Esophagus squamous epithelium (tissue), 4 donors: ENCODE measurements at regions not wholly inside any gene's neighbourhood (a gene's known extent, or its start where the extent isn't known, plus 50 kb on each side); places are given as distances from the start of the nearest gene placed in this dataset.

Source experiments
- POLR2A ChIP-seq, 4 donors: fragments of 450-650 bp; IDR thresholded peaks; one replicate each; pipeline ENCODE4 v1.6.1; 2017; ENCODE audit warnings: antibody characterized with exemption in 4 of 4, mild to moderate bottlenecking in 4 of 4, moderate library complexity in 3 of 4
- TF ChIP-seq, protein P1 (sequence below), 6 experiments: fragments of 450-650 bp in 4 of 6; fragments of 200-600 bp in 2 of 6; sonication (generic) in 2 of 6; IDR thresholded peaks; one replicate each; pipeline ENCODE4 v1.5.1; 2016 to 2019; ENCODE audit warnings: antibody characterized with exemption in 6 of 6, mild to moderate bottlenecking in 4 of 6, moderate library complexity in 4 of 6

DNA sequence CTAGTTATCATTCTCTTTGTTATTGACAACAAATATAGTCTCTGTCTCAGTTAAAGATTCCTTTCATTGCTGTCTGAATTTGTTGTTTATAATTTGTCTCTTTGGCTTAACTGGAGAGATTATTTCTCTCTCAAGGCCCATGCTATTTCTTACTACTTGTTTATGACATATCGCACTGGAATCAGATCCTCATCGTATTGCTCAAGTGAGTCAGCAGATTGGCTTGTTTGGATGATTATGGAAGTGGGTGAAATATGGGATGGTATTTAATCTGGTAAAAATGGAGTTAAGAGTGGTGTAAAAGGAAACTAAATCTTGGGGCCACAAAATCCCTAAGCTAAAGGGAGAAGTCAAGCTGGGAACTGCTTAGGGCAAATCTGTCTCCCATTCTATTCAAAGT, 613.1 kb downstream of the SI start:
- TF ChIP-seq, protein P1, sequence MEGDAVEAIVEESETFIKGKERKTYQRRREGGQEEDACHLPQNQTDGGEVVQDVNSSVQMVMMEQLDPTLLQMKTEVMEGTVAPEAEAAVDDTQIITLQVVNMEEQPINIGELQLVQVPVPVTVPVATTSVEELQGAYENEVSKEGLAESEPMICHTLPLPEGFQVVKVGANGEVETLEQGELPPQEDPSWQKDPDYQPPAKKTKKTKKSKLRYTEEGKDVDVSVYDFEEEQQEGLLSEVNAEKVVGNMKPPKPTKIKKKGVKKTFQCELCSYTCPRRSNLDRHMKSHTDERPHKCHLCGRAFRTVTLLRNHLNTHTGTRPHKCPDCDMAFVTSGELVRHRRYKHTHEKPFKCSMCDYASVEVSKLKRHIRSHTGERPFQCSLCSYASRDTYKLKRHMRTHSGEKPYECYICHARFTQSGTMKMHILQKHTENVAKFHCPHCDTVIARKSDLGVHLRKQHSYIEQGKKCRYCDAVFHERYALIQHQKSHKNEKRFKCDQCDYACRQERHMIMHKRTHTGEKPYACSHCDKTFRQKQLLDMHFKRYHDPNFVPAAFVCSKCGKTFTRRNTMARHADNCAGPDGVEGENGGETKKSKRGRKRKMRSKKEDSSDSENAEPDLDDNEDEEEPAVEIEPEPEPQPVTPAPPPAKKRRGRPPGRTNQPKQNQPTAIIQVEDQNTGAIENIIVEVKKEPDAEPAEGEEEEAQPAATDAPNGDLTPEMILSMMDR (IDR thresholded peaks at IDR 0.05), result no peak
- TF ChIP-seq POLR2A (IDR thresholded peaks at IDR 0.05), result no peak
